Thyroid gland (tissue), 4 donors: ENCODE measurements at regions not wholly inside any gene's neighbourhood (a gene's known extent, or its start where the extent isn't known, plus 50 kb on each side); places are given as distances from the start of the nearest gene placed in this dataset.

Source experiments
- CTCF ChIP-seq, 6 experiments: fragments of 200-600 bp in 3 of 6; fragments of 450-650 bp in 3 of 6; sonication (generic) in 3 of 6; IDR thresholded peaks; one replicate each; pipeline ENCODE4 v1.5.1; 2016 to 2019; ENCODE audit warnings: antibody characterized with exemption in 6 of 6, mild to moderate bottlenecking in 2 of 6, inconsistent platforms in 1 of 6, moderate library complexity in 1 of 6
- POLR2A ChIP-seq, 2 donors: fragments of 450-650 bp; IDR thresholded peaks; one replicate each; pipeline ENCODE4 v1.6.1; 2017; ENCODE audit warnings: antibody characterized with exemption in 2 of 2, mild to moderate bottlenecking in 2 of 2, moderate library complexity in 1 of 2

- TF ChIP-seq CTCF (IDR thresholded peaks at IDR 0.05), result no peak
- no peak for TF ChIP-seq POLR2A (IDR thresholded peaks at IDR 0.05)
Measured at GRCh38 chr15:62337934-62338333, 172.8 kb upstream of the C2CD4B start.
